Vagina (tissue), 2 donors: ENCODE measurements at regions not wholly inside any gene's neighbourhood (a gene's known extent, or its start where the extent isn't known, plus 50 kb on each side); places are given as distances from the start of the nearest gene placed in this dataset.
"Not testable (repeated sequence)": the region's sequence is repeated elsewhere in the genome, so short reads cannot be mapped to it uniquely, and the experiment has no call there.

ENCODE experiments used
- DNase-seq, 2 donors: peaks; one replicate each; pipeline ENCODE4 v3.0.0-alpha.2; 2017; ENCODE audit errors: extremely low spot score in 2 of 2
- H3K27ac ChIP-seq: fragments of 200-600 bp; sonication (generic); one replicate; pipeline ENCODE4 v1.5.1; 2019
- H3K27me3 ChIP-seq: fragments of 200-600 bp; sonication (generic); one replicate; pipeline ENCODE4 v1.5.1; 2019
- H3K36me3 ChIP-seq, 2 donors: fragments of 200-600 bp; sonication (generic); one replicate each; pipeline ENCODE4 v1.5.1; 2017 to 2019
- H3K4me1 ChIP-seq: fragments of 200-600 bp; sonication (generic); one replicate; pipeline ENCODE4 v1.5.1; 2019
- H3K4me3 ChIP-seq, 2 donors: fragments of 200-600 bp; sonication (generic); 1 replicate in 1 of 2; 2 replicates in 1 of 2; pipeline ENCODE4 v1.5.1; 2016 to 2019
- H3K9me3 ChIP-seq: fragments of 200-600 bp; sonication (generic); one replicate; pipeline ENCODE4 v1.5.1; 2019
- intact Hi-C: fragments of 100-400 bp; cut with DNase I; formaldehyde crosslinking; loops from one replicate; pipeline ENCODE4 v1.15.1; 2023

DNA sequence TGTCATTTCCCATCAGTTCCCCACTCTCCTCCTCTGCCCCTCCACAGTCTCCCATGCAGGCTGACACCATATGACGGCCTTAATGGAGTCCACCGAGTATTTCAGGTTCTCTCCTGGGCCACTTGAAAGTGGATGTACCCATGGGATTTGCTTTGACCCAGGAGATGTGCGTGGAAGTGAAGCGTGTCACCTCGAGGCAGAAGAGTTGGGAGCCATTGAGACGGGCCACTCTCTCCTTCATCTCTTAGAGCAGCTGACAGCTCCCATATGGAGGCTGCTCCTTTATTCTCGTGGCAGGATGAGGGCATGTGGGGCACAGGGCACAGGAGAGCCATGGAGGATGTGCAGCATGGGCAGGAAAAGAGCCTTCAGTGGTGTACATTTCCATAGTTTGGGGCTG is 144.7 kb upstream of the CRYM start:
- H3K27ac ChIP-seq, H3K4me1 ChIP-seq, H3K4me3 ChIP-seq, H3K9me3 ChIP-seq, H3K27me3 ChIP-seq, H3K36me3 ChIP-seq, DNase-seq, intact Hi-C loops: not testable (repeated sequence)

DNA sequence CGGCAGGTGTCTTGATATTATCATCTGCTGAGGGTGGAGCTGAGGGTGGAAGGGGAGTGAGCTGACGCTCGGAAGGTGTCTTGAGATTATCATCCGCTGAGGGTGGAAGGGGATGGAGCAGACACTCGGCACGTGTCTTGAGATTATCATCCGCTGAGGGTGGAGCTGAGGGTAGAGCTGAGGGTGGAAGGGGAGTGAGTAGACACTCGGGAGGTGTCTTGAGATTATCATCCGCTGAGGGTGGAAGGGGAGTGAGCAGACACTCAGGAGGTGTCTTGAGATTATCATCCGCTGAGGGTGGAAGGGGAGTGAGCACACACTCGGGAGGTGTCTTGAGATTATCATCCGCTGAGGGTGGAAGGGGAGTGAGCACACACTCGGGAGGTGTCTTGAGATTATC is 126.6 kb upstream of the CRYM start:
- H3K36me3 ChIP-seq, H3K9me3 ChIP-seq, H3K27ac ChIP-seq, DNase-seq, intact Hi-C loops, H3K4me1 ChIP-seq, H3K27me3 ChIP-seq, H3K4me3 ChIP-seq: not testable (repeated sequence)

DNA sequence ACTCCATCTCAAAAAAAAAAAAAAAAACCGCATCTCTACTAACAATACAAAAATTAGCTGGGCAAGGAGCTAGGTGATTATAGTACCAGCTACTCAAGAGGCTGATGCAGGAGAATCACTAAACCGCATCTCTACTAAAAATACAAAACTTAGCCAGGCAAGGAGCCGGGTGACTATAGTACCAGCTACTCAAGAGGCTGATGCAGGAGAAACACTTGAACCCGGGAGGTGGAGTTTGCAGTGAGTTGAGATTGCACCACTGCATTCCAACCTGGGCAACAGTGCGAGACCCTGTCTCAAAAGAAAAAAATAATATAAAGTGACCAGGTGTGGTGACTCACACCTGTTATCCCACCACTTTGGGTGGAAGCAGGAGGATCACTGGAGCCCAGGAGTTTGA is 119.8 kb upstream of the CRYM start:
- DNase-seq, intact Hi-C loops, H3K4me1 ChIP-seq, H3K9me3 ChIP-seq, H3K27ac ChIP-seq, H3K36me3 ChIP-seq, H3K4me3 ChIP-seq, H3K27me3 ChIP-seq: not testable (repeated sequence)

DNA sequence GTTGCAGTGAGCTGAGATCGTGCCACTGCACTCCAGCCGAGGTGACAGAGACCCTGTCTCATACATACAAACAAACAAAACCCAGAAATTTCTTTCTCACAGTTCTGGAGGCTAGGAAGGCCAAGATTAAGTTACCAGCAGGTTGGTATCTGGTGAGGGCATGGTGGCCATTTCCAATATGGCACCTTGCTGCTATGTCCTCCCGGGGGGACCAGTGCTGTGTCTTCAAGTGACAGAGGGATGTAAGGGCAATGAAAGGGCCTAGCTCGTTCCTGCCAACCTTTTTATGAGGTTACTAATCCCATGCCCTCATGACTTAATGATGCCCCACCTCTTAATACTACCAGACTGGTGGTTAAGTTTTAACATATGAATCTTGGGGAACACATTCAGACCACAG is 118.5 kb upstream of the CRYM start:
- H3K36me3 ChIP-seq, H3K27me3 ChIP-seq, intact Hi-C loops, H3K9me3 ChIP-seq, H3K4me3 ChIP-seq, H3K27ac ChIP-seq, DNase-seq, H3K4me1 ChIP-seq: not testable (repeated sequence)

DNA sequence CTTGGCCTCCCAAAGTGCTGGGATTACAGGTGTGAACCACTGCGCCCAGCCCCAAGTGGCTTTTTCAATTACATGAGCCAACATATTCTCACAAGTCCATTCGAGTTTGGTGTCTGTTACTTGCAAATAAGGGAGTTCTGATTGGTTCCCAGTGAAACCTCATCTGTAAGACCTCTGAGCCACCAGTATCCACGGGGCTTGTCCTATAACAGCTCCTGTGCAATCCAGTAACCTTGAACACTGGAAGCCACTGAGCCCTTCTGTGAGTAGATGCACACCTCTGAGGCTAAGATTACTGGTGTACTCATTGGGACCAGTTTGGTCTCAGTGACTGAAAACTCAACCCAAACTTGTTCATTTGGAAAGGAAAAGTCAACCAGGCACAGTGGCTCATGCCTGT is 112.5 kb upstream of the CRYM start:
- H3K27ac ChIP-seq, H3K4me1 ChIP-seq, intact Hi-C loops, H3K4me3 ChIP-seq, H3K27me3 ChIP-seq, H3K9me3 ChIP-seq, H3K36me3 ChIP-seq, DNase-seq: not testable (repeated sequence)

DNA sequence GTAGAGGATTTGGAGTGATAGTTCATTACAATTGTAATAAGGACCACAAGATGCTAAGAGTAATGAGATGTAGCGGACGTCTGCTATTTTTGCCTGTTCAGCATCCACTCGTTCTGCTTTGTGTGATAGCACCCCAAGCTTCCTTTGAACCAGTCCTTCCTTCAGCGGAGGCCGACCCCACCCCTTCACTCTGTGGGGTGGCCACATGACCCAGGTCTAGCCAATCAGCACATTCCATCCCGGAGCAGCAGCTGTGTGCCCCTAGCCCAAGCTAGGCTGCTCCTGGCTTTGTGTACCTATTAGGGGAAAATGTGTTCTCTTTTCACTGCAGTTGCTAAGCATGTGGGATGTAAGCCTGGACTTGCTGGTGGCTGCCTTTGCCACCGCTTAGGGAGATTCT is 111.8 kb upstream of the CRYM start:
- H3K9me3 ChIP-seq, intact Hi-C loops, DNase-seq, H3K27me3 ChIP-seq, H3K4me1 ChIP-seq, H3K4me3 ChIP-seq, H3K27ac ChIP-seq, H3K36me3 ChIP-seq: not testable (repeated sequence)

DNA sequence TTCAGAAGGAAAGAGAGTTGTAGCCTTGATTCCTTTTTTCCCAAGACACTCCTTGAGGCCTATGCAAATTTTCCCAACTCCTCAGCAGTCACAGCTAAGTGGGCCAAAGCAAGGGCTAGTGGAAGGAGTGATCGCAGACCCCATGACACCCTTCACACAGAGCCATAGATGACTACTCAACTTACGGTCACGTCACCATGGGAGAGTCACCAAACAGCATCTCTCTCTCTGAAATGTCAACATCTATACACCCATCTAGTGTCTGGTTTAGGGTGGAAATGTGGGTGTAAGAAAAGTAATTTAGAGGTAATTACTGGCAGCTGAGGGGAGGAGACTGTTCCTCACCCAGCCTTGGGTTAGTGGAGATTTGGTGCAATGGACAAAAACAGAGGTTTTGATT is 109.7 kb upstream of the CRYM start:
- H3K36me3 ChIP-seq, H3K4me1 ChIP-seq, H3K27ac ChIP-seq, DNase-seq, intact Hi-C loops, H3K4me3 ChIP-seq, H3K9me3 ChIP-seq, H3K27me3 ChIP-seq: not testable (repeated sequence)

DNA sequence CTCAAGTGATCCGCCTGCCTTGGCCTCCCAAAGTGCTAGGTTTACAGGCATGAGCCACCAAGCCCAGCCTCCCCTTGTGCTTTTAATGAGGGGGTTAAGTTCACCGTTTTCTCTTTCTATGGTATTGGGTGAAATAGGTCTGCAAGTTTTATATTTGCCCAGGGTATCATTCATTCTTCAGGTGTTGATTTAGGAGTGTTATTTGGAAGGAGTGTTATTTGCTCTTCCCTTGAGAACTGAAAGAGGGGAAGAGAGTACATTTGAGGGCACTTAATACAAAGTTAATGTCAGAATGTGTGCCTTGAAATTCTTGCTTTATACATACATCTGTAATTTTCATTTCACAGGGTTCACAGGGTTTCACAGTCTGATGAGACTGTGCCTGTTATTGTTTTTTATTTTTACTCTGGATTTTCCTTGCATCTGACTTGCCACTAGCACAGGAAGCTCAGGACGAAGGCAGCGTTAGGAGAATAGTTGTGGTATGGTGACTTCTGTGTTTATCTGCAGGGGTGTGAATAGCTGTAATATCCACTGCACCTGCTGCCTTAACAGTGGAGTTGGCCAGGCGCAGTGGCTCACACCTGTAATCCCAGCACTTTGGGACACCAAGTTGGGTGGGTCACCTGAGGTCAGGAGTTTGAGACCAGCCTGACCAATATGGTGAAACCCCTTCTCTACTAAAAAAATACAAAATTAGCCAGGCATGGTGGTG is 108.3 kb upstream of the CRYM start:
- H3K9me3 ChIP-seq, H3K27ac ChIP-seq, H3K27me3 ChIP-seq, DNase-seq, H3K36me3 ChIP-seq, H3K4me1 ChIP-seq, H3K4me3 ChIP-seq, intact Hi-C loops: not testable (repeated sequence)

DNA sequence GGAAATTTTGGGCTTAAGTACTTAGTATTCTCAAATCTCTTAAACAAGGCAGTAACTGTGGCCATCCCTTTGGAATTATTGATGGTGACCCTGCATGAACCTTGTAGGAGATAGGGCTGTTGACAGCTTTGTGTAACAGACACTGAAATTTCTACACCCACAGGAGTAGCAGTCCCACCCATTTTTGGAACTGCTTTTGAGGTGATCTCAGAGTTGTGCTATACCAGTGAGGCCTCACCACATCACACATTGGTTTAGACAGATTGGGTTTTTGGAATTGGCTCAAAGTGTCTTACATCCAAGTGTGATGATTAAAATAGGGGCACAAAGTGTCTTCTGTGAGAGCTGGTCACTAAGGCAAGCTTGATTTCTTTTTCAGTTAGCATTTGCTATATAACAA is 105.6 kb upstream of the CRYM start:
- H3K27ac ChIP-seq, intact Hi-C loops, H3K4me3 ChIP-seq, DNase-seq, H3K4me1 ChIP-seq, H3K9me3 ChIP-seq, H3K36me3 ChIP-seq, H3K27me3 ChIP-seq: not testable (repeated sequence)

DNA sequence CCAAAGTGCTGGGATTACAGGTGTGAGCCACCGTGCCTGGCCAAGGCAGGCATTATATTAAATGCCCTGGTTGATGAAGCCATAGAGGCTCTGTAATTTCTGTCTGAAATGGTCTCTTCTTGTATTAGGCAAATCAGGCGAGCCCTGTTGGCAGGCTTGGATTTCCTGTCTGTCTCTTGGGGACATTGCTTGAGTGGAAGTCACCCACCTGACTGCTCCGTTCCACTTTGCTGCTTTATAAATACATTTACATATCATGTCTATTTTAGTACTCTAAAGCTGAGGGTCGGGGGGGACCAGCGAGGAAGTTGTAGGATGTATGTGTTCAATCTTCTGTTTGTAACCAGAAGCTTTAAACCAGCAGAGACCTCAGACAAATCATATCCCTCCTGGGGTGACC is 101.6 kb upstream of the CRYM start:
- intact Hi-C loops, H3K9me3 ChIP-seq, H3K36me3 ChIP-seq, H3K27ac ChIP-seq, H3K4me1 ChIP-seq, H3K4me3 ChIP-seq, H3K27me3 ChIP-seq, DNase-seq: not testable (repeated sequence)

DNA sequence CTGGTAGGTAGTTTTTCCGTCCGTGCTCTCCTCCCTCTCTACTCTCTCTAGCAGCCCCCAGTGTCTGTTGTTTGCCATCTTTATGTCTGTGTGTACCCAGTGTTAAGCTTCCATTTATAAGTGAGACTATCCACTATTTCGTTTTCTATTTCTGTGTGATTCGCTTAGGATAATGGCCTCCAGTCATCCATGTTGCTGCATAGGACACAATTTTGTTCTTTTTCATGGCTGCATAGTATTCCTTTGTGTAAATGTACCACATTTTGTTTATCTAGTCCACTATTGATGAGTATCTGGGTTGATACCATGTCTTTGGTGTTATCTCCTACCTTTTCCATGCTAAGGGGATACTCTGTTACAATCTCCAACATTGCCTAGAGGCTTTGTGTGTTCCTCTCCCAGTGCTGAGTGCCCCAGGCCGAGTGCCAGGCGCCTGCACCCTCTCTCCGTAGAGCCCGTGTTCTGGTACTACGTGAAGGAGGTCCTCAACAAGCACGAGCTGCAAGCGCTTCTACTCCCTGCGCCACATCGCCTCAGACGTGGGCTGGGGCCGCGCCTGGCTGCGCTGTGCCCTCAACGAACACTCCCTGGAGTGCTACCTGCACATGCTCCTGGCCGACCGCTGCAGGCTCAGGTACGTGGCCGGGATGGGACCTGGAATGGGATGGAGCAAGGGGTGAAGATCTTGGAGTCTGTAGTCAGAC is 98.3 kb upstream of the CRYM start:
- intact Hi-C loops, H3K27ac ChIP-seq, H3K9me3 ChIP-seq, H3K4me1 ChIP-seq, H3K36me3 ChIP-seq, H3K4me3 ChIP-seq, H3K27me3 ChIP-seq: not testable (repeated sequence)
- DNase-seq = peak in 1 of 2 donors; percentile 46

DNA sequence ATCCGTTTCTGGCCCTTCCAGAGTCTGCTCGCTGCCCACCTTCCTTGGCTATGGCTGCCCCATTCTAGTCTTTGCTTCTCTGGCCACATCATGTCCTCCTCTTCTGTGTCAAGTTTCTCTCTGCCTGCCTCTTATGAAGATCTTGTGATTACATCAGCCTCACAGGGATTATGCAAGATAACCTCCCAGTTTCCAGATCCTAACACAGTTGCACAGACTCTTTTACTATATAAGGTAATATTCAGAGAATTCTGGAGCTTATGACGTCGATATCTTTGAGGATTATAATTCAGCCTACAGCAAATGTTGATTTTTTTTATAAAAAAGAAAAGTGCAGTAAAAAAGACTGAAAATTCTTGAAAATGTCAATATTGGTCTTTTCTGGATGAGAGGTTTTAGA is 97.2 kb upstream of the CRYM start:
- H3K27ac ChIP-seq, DNase-seq, intact Hi-C loops, H3K4me1 ChIP-seq, H3K9me3 ChIP-seq, H3K36me3 ChIP-seq, H3K4me3 ChIP-seq, H3K27me3 ChIP-seq: not testable (repeated sequence)

DNA sequence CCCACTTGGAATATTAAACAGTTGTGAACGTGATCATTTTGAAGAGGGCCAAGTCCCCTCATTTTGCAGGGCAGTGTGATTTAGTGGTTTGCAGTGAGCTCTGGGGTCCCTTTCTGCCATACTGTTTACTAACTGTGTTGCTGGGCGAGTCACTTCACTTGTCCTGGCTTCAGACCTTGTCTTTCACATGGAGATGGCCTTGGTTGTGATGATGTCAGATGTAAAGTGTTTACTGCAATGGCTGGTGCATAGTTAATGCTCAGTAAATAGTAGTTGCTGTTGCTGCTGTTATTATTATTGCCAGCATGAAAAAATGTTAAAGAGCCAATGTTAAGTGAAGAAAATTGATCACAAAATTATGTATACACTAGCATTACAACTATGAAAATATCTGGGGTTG is 95.4 kb upstream of the CRYM start:
- H3K27ac ChIP-seq, H3K9me3 ChIP-seq, intact Hi-C loops, H3K4me1 ChIP-seq, H3K4me3 ChIP-seq, DNase-seq, H3K36me3 ChIP-seq, H3K27me3 ChIP-seq: not testable (repeated sequence)

DNA sequence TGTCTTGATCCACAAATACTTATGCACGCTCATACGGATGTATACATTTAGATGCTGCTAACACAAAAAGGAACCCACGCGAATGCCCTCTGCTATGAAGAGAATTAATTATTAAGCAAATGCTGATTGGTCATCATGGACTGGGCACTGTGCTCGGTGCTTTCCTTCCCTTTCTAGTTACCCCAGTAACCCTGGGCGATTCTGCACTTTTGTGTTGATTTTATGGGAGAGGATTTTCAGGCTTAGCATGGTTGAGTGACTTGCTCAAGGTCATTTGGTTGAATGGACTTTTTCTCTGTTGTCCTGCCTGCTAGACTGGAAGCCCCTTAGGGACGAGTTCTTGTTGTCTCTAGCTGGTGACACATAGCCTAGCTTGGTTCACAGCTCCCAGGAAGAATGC is 94.8 kb upstream of the CRYM start:
- H3K27ac ChIP-seq, DNase-seq, intact Hi-C loops, H3K4me3 ChIP-seq, H3K9me3 ChIP-seq, H3K27me3 ChIP-seq, H3K36me3 ChIP-seq, H3K4me1 ChIP-seq: not testable (repeated sequence)
